Amniotic epithelial cell (primary cell): ENCODE measurements at regions not wholly inside any gene's neighbourhood (a gene's known extent, or its start where the extent isn't known, plus 50 kb on each side); places are given as distances from the start of the nearest gene placed in this dataset.
"Not testable (repeated sequence)": the region's sequence is repeated elsewhere in the genome, so short reads cannot be mapped to it uniquely, and the experiment has no call there.

Source experiments
- DNase-seq: peaks from one replicate; pipeline ENCODE4 v3.0.0-alpha.2; 2010; ENCODE audit warnings: low read depth

GRCh38 chr4:13762130-13762529, 134.6 kb upstream of the BOD1L1 start:
- peak; percentile 2 for DNase-seq

DNA sequence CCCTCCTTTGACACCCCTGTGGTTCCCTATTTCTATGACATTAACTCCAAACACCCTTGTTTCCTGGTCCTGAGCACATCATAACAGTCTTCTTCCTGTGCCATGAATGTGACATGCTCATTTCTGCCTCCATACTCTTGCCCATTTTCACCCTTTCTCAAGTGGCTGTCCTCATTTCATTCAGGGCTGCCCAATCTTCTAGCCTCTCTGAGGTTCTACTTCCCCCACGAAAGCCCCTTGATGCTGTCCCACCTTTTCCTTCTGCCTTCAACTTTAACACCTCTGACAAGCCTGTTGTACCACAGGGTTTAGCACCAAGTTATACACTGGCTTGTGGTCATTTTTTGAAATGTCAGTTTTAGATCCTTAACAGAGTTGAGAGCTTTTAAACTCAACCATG, 136.2 kb upstream of the BOD1L1 start:
- no peak for DNase-seq

DNA sequence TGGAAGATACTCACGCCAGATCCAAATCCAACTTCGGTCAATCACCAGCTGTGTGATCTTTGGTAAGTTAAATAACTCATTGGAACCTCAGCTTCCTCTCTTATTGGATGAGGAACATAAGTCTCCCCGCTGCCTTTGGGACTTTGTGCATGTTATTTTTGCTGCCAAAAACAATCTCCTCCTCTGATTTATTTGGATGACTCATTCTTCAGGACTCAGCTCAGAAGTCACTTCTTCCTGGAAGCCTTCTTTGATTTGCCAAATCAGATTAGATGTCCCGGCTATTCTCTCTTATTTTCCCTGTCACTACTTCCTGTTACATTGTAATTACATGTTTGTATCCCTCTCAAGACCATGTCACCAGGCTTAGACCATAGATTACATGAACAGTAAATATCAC, 138.0 kb upstream of the BOD1L1 start:
- DNase-seq: no peak

DNA sequence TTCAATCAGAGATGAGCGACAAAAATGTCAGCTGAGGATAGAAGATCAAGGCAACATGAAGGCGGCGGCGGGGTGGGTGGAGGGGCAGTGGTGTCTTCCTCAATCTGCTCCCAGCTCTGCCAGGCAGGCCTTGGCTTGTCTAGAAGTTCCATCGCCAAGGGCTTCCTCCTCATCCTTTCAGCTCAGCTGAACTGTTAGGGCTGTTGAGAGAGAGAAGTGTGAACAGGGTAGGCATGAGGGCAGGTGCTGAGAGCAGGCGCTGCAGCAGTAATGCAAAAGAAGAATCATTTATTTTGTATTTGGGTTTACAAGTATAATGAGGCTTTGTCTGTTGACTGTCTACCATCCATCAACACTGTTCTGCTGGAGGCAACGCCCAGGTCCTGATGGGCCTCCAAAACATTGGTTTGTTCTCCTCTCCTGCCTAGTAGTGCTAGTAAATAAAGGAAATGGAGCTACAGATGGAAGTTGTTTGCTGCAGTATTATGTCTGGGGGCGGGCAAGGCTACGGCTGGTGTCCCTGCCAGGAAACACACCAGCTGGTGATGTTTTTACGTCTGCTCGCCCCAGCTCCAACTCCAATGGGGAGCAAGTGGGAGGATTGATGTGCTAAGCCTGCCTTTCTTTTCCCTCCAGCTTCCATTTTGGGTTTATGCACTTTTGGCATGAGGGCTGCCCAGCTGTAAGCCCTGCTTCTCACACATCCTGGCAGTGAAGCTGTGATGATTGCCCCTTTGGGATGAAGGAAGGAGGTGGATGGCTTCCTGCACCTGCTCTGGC, 139.4 kb upstream of the BOD1L1 start:
- DNase-seq: no peak

- no peak for DNase-seq
These were observed 149.8 kb upstream of the BOD1L1 start for GRCh38 chr4:13777341-13777740.

GRCh38 chr4:13778367-13778766, 150.8 kb upstream of the BOD1L1 start:
- no peak for DNase-seq

DNA sequence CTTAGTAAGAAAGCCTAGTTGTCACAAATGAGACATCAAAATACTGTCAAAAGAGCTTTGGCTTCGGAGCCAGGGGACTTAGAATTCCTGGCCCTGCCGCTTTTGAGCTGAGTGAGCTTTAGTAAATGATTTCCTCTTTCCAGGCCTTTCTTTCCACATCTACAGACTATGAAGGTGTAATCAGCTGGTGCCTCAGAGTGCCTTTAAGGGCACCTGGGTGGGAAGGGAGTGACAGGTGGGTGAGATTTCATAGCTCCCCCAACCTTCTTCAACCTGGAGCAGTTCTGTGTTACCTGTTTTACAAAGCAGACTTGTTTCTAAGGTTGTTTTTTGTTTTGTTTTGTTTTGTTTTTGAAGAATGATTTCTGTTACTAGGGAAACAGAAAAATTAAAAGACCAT, 154.7 kb upstream of the BOD1L1 start:
- no peak for DNase-seq

- peak; percentile 16 for DNase-seq
These were observed 156.4 kb upstream of the BOD1L1 start for GRCh38 chr4:13783800-13784411.

DNA sequence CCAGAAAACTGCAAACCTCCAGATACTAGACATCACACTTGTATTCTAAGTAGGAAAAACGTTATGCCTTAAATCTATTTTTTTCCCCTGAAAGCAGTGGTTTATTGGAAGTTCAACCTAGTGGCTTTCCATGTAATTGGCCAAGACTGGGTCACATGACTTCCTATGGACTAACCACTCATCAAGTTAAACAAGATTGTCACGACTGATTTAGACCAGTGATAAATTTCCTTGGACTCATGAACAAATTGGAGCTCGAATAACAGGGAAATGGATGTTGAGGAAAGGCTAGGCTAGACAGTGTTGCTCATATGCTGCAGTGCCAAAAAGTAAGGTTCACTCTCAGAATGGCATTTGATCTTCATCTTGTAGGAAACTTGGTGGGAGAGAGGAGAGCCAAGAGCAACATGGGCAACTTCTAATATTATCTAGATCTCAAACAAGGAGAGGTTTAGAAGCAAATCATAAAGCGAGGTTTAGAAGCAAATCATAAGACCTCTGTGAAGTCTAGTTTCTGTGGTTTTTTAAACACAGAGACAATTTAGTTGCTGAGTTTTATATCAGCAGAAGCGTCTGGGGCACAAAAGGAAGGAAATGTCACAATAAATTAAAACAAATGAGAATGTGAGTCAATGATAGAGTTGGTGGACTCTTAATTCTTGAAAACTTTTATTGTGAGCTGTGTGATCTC, 165.6 kb upstream of the BOD1L1 start:
- DNase-seq: no peak

DNA sequence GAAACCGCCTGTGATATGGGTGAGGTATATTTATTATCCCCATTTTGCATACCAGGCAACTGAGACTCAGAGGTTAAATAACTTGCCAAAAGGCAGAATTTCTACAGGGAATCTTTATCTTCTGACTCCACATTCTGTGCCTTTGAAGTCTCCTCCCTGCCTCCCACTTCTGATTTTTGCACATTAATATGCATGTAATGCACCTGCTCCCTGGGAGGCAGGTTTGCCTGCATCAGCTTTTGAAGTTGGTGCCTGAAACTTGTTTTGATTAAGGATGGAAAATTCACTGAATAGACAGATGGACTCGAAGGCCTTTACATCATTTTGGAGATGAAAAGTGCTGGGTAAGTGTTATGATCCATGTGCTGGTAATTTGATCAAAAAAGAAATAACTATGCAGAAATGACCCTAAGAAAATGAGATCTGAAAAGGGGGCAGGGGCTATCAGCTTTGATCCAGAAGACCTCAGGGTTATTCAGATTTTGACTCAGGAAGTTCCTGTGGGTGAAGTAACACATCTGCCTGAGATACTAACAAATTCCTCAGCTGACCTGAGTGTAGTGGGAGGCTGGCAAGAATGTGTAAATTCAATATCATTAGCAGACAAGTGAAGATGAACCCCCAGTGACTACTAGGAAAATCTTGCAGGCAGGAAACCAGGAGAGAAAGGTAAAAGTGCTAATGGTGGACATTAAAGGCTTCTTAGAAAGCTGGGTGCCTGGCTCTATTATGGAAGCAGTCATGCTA, 167.5 kb upstream of the BOD1L1 start:
- DNase-seq: no peak

DNA sequence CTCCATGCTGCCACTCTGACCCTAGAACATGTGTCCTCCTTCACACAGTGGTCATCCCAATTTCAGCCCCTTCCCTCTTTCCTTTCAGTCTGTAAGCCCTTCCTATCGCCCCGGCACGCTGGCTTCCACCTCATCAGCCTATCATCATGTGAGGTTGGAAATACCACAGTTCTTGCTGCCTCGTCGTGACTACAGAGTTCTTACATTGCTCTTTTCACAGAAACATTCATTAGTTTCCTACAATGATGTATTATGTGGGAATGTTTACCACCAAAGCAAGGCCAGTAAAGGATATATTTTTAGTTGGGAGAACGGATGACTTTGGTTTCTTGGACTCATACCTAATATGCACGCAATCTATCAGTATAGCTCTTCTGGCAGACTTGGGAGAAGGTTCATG, 169.5 kb upstream of the BOD1L1 start:
- DNase-seq: no peak

DNA sequence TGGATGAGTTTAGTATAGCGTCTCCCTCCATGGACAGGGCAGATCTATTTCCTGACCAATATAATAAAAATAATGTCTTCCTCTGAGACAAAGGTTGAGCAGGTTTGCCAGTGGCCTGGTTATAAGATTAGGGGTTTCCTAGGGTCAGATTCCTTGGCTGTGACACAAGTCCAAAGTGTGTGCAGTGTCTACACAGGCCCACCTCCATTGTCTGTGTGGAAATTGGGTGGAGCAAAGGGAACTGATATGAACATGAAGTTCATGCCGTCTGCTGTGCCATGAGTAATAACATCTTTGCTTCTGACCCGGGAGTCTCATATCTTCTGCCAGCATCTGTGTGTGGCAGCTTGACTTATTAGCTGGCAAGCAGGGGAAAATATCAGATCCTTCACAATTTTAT, 187.7 kb upstream of the BOD1L1 start:
- no peak for DNase-seq

- no peak for DNase-seq
These were observed 188.9 kb upstream of the BOD1L1 start for GRCh38 chr4:13816472-13816871.

DNA sequence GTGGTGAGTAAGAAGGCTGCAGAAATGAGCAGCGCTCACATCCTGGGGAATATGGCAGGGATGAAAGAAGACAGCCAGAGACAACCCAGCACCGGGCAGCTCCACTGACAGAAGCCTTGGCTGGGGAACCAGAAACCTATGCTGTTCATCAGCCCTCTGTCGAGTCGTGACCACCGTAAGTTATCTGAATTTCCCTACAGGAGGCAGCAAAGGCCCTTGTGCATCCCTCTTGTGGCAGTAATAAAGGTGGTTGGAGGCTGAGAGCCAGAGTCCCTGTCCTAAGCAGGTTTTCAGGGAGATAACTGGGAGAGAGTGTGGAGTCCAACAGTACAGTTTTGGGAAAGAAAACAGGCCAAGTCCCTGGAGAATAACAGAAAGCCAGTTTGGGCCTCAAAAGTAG, 194.0 kb upstream of the BOD1L1 start:
- peak; percentile 9 for DNase-seq

DNA sequence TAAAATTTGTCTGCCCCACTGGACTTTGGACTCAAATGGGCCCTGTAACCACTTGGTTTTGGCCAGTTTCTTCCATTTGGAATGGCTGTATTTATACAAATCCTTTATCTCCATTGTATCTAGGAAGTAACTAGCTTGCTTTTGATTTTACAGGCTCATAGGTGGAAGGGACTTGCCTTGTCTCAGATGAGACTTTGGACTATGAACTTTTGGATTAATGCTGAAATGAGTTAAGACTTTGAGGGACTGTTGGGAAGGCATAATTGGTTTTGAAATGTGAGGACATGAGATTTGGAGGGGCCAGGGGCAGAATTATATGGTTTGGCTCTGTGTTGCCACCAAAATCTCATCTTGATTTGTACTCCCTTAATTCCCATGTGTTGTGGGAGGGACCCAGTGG, 198.3 kb upstream of the BOD1L1 start:
- DNase-seq: not testable (repeated sequence)

- peak; percentile 19 for DNase-seq
These were observed 201.9 kb upstream of the BOD1L1 start for GRCh38 chr4:13829457-13829856.

DNA sequence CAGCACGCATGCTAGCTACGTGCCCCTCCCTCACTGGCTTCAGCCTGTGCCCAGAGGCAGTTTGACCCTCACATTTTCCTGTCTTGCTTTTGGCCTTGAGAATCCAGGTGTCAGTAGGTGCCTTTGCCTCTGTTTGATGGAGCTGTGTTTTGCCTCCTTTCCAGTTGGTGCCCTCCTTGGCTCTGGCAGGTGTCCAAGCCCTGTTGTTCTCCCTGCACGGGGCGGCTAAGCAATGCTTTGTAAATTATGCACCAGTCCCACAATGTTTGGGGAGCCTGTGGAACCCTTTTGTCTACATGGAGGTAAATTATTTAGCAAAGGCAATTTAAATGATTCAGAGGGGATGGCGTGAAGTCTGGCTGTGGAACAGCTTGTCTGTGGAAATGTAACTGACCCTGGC, 202.9 kb upstream of the BOD1L1 start:
- no peak for DNase-seq

DNA sequence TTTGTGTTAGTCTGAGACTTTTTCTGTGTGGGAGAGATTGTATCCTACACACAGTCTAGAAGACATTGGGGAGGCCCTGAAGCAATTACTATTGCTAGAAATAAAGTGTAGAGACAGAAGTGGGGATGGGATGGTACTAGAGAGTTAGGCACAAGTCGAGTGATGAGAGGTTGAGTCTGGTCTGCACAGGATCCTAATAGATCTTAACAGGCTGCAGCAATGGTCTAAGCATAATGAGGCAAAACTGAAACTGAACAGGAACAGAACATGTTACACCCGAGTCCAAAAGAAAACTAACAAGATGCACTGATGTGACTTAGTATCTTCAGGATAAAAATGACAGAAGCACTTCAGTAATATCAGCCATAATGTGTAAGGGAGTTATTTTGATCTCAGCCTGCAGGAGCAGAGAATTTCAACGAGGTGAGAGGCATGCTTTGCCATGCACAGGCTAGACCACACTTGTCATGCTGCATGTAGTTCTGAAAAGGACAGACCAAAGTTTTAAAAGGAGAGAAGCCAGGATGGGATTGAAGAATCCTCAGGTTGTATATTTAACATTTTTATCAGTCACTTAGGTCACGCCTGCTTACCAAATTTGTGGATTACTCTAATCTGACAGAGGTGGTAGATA, 205.8 kb upstream of the BOD1L1 start:
- no peak for DNase-seq

GRCh38 chr4:13836946-13837912, 209.7 kb upstream of the BOD1L1 start:
- DNase-seq: no peak

GRCh38 chr4:13840502-13841190, 213.1 kb upstream of the BOD1L1 start:
- no peak for DNase-seq
